Smooth muscle cell (in vitro differentiated cells): ENCODE measurements at regions not wholly inside any gene's neighbourhood (a gene's known extent, or its start where the extent isn't known, plus 50 kb on each side); places are given as distances from the start of the nearest gene placed in this dataset.

ENCODE experiments used
- DNase-seq: peaks from one replicate; lab custom pipeline; 2025; ENCODE audit not compliant: unreplicated experiment; lab: John Stamatoyannopoulos, UW
- H2AFZ ChIP-seq: fragments of 200-600 bp; sonication (generic); 2 replicates; pipeline ENCODE4 v1.6.0; 2016; ENCODE audit warnings: antibody characterized with exemption, low read depth, mild to moderate bottlenecking
- H3F3A ChIP-seq: fragments of 200-600 bp; sonication (generic); 2 replicates; pipeline ENCODE4 v1.6.0; 2017; ENCODE audit warnings: antibody characterized with exemption, low read depth
- H3K27ac ChIP-seq: fragments of 200-600 bp; sonication (generic); 2 replicates; pipeline ENCODE4 v1.5.1; 2016; ENCODE audit warnings: low read depth, mild to moderate bottlenecking
- H3K27me3 ChIP-seq: fragments of 200-600 bp; sonication (generic); 2 replicates; pipeline ENCODE4 v1.6.1; 2016; ENCODE audit warnings: low read depth, mild to moderate bottlenecking
- H3K36me3 ChIP-seq: fragments of 200-600 bp; sonication (generic); 2 replicates; pipeline ENCODE4 v1.5.1; 2016; ENCODE audit warnings: low read depth
- H3K4me1 ChIP-seq: fragments of 200-600 bp; sonication (generic); 2 replicates; pipeline ENCODE4 v1.5.1; 2016; ENCODE audit warnings: low read depth
- H3K4me2 ChIP-seq: fragments of 200-600 bp; sonication (generic); 2 replicates; pipeline ENCODE4 v1.6.0; 2016; ENCODE audit warnings: mild to moderate bottlenecking
- H3K4me3 ChIP-seq: fragments of 200-600 bp; sonication (generic); 2 replicates; pipeline ENCODE4 v1.5.1; 2016; ENCODE audit warnings: mild to moderate bottlenecking
- H3K79me2 ChIP-seq: fragments of 200-600 bp; sonication (generic); 2 replicates; pipeline ENCODE4 v1.6.0; 2016; ENCODE audit warnings: low read depth, mild to moderate bottlenecking
- H3K9ac ChIP-seq: fragments of 200-600 bp; sonication (generic); 2 replicates; pipeline ENCODE4 v1.6.0; 2016; ENCODE audit warnings: low read depth
- H3K9me3 ChIP-seq: fragments of 200-600 bp; sonication (generic); replicated peaks from 2 replicates; pipeline ENCODE4 v1.5.1; 2016; ENCODE audit warnings: low read depth
- H4K20me1 ChIP-seq: fragments of 200-600 bp; sonication (generic); 2 replicates; pipeline ENCODE4 v1.6.0; 2016; ENCODE audit warnings: low read depth
- CTCF ChIP-seq: fragments of 200-600 bp; sonication (generic); IDR thresholded peaks from 2 replicates; pipeline ENCODE4 v1.5.1; 2017; ENCODE audit warnings: borderline replicate concordance, mild to moderate bottlenecking, antibody characterized with exemption; ENCODE audit not compliant: insufficient read depth, poor library complexity, severe bottlenecking
- WGBS: methylation state at CpG from one replicate; pipeline ENCODE4 v1.1.7; 2016; ENCODE audit warnings: low lambda C conversion rate; 5-methylcytosine and 5-hydroxymethylcytosine counted together

GRCh38 chr1:87999852-88000251 lies 671.2 kb downstream of the LMO4 start:
- no peaks in the 10 kb centered on the region for H3K79me2 ChIP-seq
- H3K4me2 ChIP-seq: no peak overlapping the region
- TF ChIP-seq CTCF: no peak
- WGBS: 96% methylated on average over 6 of the region's 6 CpGs
- no peak overlapping the region for H3K4me3 ChIP-seq
- no peaks in the 10 kb centered on the region for H4K20me1 ChIP-seq
- H3F3A ChIP-seq: no peaks in the 10 kb centered on the region
- H3K9me3 ChIP-seq: no peaks in the 10 kb centered on the region
- no peak overlapping the region for H2AFZ ChIP-seq
- no peak for DNase-seq
- no peaks in the 10 kb centered on the region for H3K36me3 ChIP-seq
- no peak overlapping the region for H3K27ac ChIP-seq
- H3K27me3 ChIP-seq: no peaks in the 10 kb centered on the region
- H3K4me1 ChIP-seq: no peaks in the 10 kb centered on the region
- no peak overlapping the region for H3K9ac ChIP-seq

GRCh38 chr1:88001460-88001859 lies 672.8 kb downstream of the LMO4 start:
- no peaks in the 10 kb centered on the region for H3K79me2 ChIP-seq
- H3K9ac ChIP-seq: no peak overlapping the region
- H3K4me1 ChIP-seq: no peaks in the 10 kb centered on the region
- no peak for TF ChIP-seq CTCF
- WGBS: 95% methylated on average over 1 of the region's 1 CpG
- H3F3A ChIP-seq: no peaks in the 10 kb centered on the region
- no peaks in the 10 kb centered on the region for H3K36me3 ChIP-seq
- H3K9me3 ChIP-seq: no peaks in the 10 kb centered on the region
- H3K27me3 ChIP-seq: no peaks in the 10 kb centered on the region
- DNase-seq: no peak
- no peaks in the 10 kb centered on the region for H4K20me1 ChIP-seq
- no peak overlapping the region for H2AFZ ChIP-seq
- H3K27ac ChIP-seq: peak overlapping the region; percentile 9
- no peak overlapping the region for H3K4me3 ChIP-seq
- H3K4me2 ChIP-seq: no peak overlapping the region

GRCh38 chr1:88003255-88003654 lies 674.6 kb downstream of the LMO4 start:
- no peak for TF ChIP-seq CTCF
- no peaks in the 10 kb centered on the region for H3K79me2 ChIP-seq
- H3K4me2 ChIP-seq: no peak overlapping the region
- no peaks in the 10 kb centered on the region for H3F3A ChIP-seq
- DNase-seq: no peak
- H3K27me3 ChIP-seq: no peaks in the 10 kb centered on the region
- WGBS: 89% methylated on average over 2 of the region's 2 CpGs
- no peaks in the 10 kb centered on the region for H4K20me1 ChIP-seq
- no peak overlapping the region for H3K4me3 ChIP-seq
- no peaks in the 10 kb centered on the region for H3K9me3 ChIP-seq
- H2AFZ ChIP-seq: no peak overlapping the region
- H3K27ac ChIP-seq: no peak overlapping the region
- H3K9ac ChIP-seq: no peak overlapping the region
- no peaks in the 10 kb centered on the region for H3K4me1 ChIP-seq
- H3K36me3 ChIP-seq: no peaks in the 10 kb centered on the region

GRCh38 chr1:88009916-88010315 lies 674.2 kb upstream of the PKN2 start:
- H3K79me2 ChIP-seq: no peaks in the 10 kb centered on the region
- no peaks in the 10 kb centered on the region for H3K27me3 ChIP-seq
- H3K4me3 ChIP-seq: no peak overlapping the region
- no peaks in the 10 kb centered on the region for H3K9me3 ChIP-seq
- H3K4me1 ChIP-seq: no peaks in the 10 kb centered on the region
- no peak for DNase-seq
- H3K4me2 ChIP-seq: no peak overlapping the region
- H3K9ac ChIP-seq: no peak overlapping the region
- no peaks in the 10 kb centered on the region for H4K20me1 ChIP-seq
- no peak for TF ChIP-seq CTCF
- no peaks in the 10 kb centered on the region for H3K36me3 ChIP-seq
- no peak overlapping the region for H2AFZ ChIP-seq
- WGBS: 66% methylated on average over 1 of the region's 1 CpG
- H3F3A ChIP-seq: no peaks in the 10 kb centered on the region
- no peak overlapping the region for H3K27ac ChIP-seq
